ENCODE measurements at regions not wholly inside any gene's neighbourhood (a gene's known extent, or its start where the extent isn't known, plus 50 kb on each side); places are given as distances from the start of the nearest gene placed in this dataset.
A peak's percentile ranks its signal among the peaks of the same experiment; 100 is the strongest.

GRCh38 chr15:99452010-99452409 is 113.8 kb upstream of the MEF2A start:
- 95 to 97% methylated on average over 11 of the region's 11 CpGs for WGBS, 2 donors
- peak overlapping the region in 3 of 4 donors; percentile 77 to 82 (median 80) for H3K27ac ChIP-seq

GRCh38 chr15:99452728-99453636 is 112.8 kb upstream of the MEF2A start:
- Histone ChIP-seq H3K27ac (peak overlapping the region; percentile 65 to 82 (median 78)), H3K4me3 (peak overlapping the region in 1 of 4 donors; percentile 15), H3K36me3 (no peaks in the 10 kb centered on the region), H3K4me1 (peaks cover 0 to 39% (median 38%) of the 10 kb centered on the region in 4 donors), H3K9me3 (no peaks in the 10 kb centered on the region), H3K27me3 (no peaks in the 10 kb centered on the region)
- WGBS, 2 donors: 67 to 71% methylated on average over 24 of the region's 24 CpGs
- peak; percentile 13 to 55 (median 36) for TF ChIP-seq POLR2AphosphoS5 (IDR thresholded peaks at IDR 0.05)
- no peak for TF ChIP-seq POLR2A (IDR thresholded peaks at IDR 0.05)
- peak; percentile 91 for DNase-seq
- intact Hi-C loops (cut with DNase I): no loop called here

More at GRCh38 chr15:99452010-99452409, 113.8 kb upstream of the MEF2A start:
- Histone ChIP-seq H3K9me3 (no peaks in the 10 kb centered on the region), H3K4me1 (peaks cover 0 to 39% (median 38%) of the 10 kb centered on the region in 4 donors), H3K4me3 (no peak overlapping the region), H3K36me3 (no peaks in the 10 kb centered on the region), H3K27me3 (no peaks in the 10 kb centered on the region)
- DNase-seq: peak; percentile 61
- intact Hi-C loops (cut with DNase I): no loop called here
- no peak for TF ChIP-seq EP300 (IDR thresholded peaks at IDR 0.05)
- TF ChIP-seq POLR2A (IDR thresholded peaks at IDR 0.05): no peak
- TF ChIP-seq CTCF (IDR thresholded peaks at IDR 0.05): no peak
- TF ChIP-seq POLR2AphosphoS5 (IDR thresholded peaks at IDR 0.05): no peak

GRCh38 chr15:99453637-99454030 is 112.2 kb upstream of the MEF2A start:
- DNase-seq: peak; percentile 40
- intact Hi-C loops (cut with DNase I): no loop called here
- Histone ChIP-seq H3K27me3 (no peaks in the 10 kb centered on the region), H3K4me3 (no peak overlapping the region), H3K27ac (peak overlapping the region; percentile 72 to 82 (median 78)), H3K36me3 (no peaks in the 10 kb centered on the region), H3K9me3 (no peaks in the 10 kb centered on the region), H3K4me1 (peaks cover 0 to 39% (median 38%) of the 10 kb centered on the region in 4 donors)
- TF ChIP-seq POLR2AphosphoS5 (IDR thresholded peaks at IDR 0.05) (no peak), EP300 (IDR thresholded peaks at IDR 0.05) (no peak), POLR2A (IDR thresholded peaks at IDR 0.05) (no peak), CTCF (IDR thresholded peaks at IDR 0.05) (no peak)
- 95 to 97% methylated on average over 6 of the region's 6 CpGs for WGBS, 2 donors

GRCh38 chr15:99454107-99454809 is 111.5 kb upstream of the MEF2A start:
- WGBS, 2 donors: 92 to 96% methylated on average over 6 of the region's 6 CpGs
- H3K9me3 ChIP-seq: no peaks in the 10 kb centered on the region
- H3K4me3 ChIP-seq: no peak overlapping the region
- no peaks in the 10 kb centered on the region for H3K36me3 ChIP-seq
- intact Hi-C loops (cut with DNase I): no loop called here
- peak; percentile 37 for DNase-seq
- H3K27me3 ChIP-seq: no peaks in the 10 kb centered on the region
- peaks cover 0 to 39% (median 38%) of the 10 kb centered on the region in 4 donors for H3K4me1 ChIP-seq
- TF ChIP-seq CTCF (IDR thresholded peaks at IDR 0.05): no peak
- TF ChIP-seq EP300 (IDR thresholded peaks at IDR 0.05): no peak
- no peak for TF ChIP-seq POLR2AphosphoS5 (IDR thresholded peaks at IDR 0.05)
- no peak for TF ChIP-seq POLR2A (IDR thresholded peaks at IDR 0.05)
- peak overlapping the region; percentile 72 to 82 (median 78) for H3K27ac ChIP-seq

Data from sigmoid colon (tissue), 6 donors.